Hematopoietic multipotent progenitor cell treated with erythropoietin and hydrocortisone succinate and interleukin-3 and kit ligand, for 15 days (in vitro differentiated cells): ENCODE measurements at regions not wholly inside any gene's neighbourhood (a gene's known extent, or its start where the extent isn't known, plus 50 kb on each side); places are given as distances from the start of the nearest gene placed in this dataset.
A peak's percentile ranks its signal among the peaks of the same experiment; 100 is the strongest.

Source experiments
- DNase-seq: peaks from one replicate; pipeline ENCODE4 v3.0.0-alpha.2; 2015; ENCODE audit warnings: low spot score

GRCh38 chrX:40278340-40279090, 180.8 kb upstream of the BCOR start:
- DNase-seq, result no peak

DNA sequence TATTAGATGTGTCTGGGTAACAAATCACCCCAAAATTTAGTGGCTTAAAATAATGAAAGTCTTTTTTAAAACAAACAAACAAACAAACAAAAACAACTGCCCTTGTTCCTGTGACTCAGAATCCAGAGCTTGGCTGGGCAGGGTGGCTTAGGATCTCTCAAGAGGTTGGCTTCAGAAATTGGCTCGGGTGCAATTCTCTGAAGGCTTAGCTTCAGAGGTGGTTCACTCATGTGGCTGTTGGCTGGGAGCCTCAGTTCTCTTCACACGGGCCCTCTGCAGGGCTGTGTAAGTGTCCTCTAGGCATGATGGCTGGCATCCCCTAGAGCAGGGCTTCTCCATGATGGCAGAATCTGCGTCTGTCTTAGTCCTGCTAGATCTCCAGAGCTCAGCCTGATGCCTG, 179.9 kb upstream of the BCOR start:
- DNase-seq, result no peak

DNA sequence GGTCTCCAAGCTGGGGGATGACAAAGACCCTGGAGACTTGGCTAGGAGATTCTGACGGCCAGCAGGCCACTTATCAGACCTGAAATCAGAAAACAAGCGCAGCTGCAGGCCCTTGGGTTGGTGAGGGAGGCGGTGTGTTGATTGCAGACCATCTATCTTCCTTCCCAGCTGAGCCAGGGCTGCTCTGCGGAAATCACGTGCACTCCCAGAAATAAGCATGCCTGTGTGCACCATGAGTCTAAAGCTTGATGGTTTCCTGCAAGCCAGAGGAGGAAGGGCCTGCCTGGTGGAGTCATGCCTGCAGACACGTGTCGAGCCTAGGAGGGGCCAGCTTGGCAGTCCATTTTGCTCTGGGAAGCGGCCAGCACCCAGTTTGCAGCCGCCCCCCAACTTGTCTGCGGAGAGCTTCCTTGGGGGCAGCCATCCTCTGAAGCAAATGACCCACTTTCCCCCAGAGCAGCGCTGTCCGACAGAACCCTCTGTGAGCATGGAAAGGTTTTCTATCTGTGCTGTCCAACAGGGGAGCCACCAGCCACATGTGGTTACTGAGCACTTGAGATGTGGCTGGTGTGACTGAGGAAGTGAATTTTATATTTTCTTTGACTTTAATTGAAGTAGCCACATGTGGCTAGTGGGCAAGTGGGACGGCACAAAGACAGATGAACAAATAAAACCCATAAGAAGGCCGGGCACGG, 175.7 kb upstream of the BCOR start:
- DNase-seq, result no peak

DNA sequence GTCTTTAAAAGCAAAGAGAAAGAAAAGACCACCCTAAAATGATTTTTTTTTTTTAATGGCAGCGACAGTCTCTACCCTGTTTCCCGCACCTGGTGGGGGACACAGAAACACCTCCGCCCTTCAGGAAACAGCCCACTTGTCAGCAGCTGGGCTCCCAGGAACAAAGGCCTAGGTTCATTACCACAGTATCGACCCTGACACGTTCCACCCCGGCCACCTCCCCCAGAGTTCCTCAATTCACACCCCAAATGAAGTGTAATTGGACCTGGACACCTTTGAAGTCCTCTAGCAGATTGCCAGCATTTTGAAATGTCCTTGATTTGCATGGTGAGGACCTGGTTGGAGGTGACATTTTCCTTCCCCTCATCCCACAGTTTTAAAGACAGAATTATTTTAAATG, 175.0 kb upstream of the BCOR start:
- DNase-seq, result no peak

GRCh38 chrX:40272141-40272540, 174.4 kb upstream of the BCOR start:
- DNase-seq, result no peak

GRCh38 chrX:40268188-40268520, 170.4 kb upstream of the BCOR start:
- no peak for DNase-seq

DNA sequence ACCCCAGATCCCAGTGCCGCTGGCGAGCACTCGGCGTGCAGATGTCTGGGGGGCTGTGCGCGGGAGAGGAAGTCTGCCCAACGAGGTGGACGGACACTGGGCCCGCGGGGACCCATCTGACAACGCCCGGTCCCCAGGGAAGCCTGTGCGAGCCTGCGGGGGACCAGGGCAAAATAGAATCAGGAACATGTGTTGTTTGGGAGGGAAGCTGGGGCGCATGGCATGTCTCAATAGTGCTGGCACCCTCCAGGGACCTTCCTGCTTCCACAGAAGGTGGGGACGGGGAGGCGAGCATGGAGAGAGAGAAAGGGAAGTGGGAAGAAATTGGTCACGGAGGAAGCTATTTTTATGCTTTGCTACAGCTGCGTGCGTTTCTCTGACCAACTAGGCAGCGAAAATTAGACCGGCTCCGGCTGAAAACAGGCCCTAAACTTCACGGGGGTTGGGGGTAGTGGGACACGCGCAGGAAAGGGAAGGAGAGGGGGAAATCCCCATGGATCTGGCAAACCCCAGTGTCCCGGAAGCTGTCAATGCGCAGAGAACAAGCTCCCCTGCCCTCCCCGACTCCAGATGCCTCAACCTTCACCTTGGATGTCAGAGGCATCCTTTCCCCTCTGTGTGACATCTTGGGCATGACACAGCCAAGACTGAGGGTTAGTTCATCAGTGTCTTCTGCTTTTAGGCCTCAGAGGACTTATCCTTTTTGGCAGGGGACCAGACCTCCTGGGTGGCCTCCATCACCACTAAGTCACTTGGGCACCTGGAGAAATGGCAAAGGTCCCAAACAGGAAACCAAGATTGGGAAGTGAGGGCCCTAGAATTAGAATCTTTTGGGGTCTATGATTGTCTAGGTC, 169.8 kb upstream of the BCOR start:
- DNase-seq, result no peak

DNA sequence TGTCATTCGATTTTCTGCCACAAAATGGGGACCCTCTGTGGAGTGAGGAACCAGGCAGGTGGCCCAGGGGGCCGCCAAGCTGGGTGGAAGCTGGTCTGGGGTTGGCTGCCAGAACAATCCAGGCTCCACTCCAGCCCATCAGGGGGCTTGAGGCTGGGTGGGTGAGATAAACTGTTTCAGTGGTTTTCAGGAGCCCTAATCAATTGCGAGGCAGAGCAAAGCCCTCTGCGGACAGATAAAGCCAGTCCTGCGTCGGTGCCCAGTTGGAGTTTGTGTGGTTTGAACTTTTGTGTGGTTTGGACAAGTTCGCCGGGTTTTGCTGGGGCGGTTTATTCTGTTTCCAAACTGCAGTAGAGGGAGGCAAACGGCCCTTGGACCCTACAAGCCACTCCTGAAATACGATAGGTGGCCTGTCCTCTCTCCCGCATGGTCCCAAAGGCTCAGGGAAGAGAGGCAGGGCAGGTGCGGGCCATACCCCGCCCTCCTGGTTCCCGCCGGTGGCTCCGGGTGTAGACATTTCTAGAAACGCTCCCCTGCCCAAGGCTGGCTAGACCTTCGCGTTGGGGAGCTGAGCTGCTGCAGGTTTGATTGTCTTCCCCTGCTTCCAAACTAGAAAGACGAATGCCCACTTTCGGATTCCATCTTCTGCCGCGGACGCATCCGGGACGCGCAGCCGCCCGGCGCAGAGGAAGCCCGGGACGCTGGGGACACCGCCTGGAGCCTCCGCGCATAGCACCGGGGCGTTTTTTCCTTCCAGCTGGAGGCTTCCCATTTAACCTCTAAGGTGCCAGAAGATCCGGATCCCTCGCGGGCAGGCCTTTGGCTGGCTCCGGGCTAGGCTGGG, 169.0 kb upstream of the BCOR start:
- peak; percentile 46 for DNase-seq

DNA sequence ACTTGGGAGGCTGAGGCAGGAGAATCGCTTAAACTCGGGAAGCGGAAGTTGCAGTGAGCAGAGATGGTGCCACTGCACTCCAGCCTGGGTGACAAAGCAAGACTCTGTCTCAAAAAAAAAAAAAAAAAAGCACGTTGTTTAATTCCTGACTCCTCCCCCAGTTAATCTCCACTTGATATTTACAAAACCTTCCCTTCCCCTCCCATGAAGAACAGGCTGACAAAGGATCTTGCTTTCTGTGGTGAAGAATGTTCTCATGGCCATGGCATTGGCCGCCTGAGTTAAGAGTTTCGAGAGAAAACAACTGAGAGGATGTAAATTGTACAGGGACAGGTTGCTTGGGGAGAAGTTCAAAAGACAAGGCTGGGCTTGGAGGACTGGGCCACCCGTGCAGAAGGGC, 168.2 kb upstream of the BCOR start:
- DNase-seq, result no peak

- DNase-seq, result no peak
Observed at GRCh38 chrX:40263014-40263560, 165.3 kb upstream of the BCOR start.

DNA sequence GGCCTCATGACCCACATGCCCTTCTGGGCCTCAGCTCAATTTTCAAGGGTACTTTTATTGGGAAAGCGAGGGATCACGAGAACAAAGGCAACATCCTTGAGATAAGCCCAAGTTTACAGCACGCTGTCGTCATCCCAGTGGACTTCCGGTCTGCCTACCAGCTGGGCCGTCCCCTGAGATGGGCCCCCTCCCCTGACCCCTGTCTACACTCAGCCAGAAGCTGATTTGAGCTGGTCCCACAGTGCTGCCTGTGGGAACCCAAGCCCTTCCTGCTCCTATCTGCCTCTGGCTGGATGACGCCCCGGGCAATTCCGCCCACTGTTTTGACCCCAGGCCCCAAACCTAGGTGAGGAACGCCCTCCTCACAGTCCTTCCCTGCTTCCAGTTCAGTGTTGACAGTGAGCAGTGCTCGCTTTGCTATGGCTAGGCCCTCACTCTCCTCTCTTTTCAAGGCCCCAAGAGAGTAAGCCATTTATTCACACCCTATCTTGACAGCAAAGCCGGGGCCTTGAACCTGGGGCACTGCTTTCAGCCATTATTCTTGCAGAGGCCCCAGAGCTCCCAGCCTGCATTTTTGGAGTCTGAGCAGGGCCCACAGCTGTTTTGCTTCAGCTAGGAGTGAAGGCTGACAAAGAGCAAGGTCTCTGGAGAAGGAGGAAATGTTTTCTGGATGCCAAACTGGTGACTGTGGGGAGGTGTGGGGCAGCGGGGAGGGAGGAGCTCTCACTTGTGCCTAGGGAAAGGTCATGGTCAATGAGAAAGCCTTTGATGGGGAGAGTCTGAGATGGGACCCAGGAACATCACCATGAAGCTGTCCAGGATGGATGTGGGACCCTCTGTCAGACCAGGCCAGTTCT, 164.6 kb upstream of the BCOR start:
- no peak for DNase-seq

GRCh38 chrX:40261833-40262156, 164.0 kb upstream of the BCOR start:
- no peak for DNase-seq

DNA sequence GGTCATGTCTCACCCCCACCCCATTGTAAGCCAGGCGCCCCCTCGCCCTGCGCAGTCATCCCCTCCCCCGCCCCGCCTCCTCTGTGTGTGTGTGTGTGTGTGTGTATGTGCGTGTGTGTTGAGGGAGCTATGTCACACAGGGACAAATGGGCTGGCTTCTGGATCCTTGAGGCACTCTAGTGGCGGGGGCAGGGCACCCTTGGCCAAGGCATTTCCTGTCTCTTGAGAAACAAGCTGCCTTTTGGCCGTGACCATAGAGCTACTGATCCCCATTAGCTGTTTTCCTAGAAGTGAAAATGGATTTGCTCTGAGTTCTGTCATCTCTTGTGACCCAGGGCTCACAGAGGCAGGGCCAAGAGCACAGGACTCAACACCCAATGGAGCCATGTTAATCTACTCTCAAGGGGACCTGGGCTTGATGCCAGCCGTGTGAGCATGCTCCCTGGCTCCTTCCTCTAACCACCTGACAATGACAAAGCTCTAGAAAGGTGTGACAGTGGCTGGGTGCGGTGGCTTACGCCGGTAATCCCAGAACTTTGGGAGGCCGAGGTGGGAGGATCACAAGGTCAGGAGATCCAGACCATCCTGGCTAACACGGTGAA, 162.5 kb upstream of the BCOR start:
- no peak for DNase-seq

DNA sequence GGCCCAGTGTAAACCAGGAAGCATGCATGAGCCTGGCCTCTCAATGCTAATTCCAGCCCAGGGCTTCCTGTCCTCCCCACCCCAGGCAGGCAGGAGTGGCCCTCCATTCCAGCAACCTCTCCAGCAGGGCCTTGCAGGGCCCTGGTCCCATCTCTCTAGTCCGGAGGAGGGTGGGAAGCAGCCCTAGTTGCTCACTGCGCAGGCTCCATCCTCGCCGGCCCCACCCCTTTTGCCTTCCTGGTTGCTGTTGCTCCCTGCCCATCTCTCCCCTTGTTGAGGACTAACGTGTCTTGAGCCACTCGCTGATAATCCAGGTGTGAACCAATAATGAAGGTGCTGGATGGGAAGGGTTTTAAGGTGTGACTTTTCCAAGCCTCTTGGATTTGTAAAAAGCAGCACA, 161.2 kb upstream of the BCOR start:
- DNase-seq, result no peak

- peak; percentile 28 for DNase-seq
Observed at GRCh38 chrX:40253771-40254170, 156.0 kb upstream of the BCOR start.

DNA sequence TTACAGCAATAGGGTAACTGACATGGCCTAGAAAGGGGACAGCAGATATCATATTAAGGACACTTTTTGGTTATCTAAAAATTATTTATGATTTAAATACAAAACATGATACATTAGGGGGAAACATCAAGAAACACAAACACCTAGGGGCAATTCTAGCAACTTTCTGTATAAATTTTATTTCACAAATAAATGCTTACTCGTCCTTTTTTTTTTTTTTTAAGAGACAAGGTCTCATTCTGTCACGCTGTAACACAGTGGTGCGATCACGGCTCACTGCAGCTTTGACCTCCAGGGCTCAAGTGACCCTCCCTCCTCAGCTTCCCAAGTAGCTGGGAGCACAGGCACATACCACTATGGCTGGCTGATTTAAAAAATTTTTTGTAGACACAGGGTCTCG, 151.8 kb upstream of the BCOR start:
- no peak for DNase-seq

- peak; percentile 6 for DNase-seq
Observed at GRCh38 chrX:40248822-40249221, 151.1 kb upstream of the BCOR start.

DNA sequence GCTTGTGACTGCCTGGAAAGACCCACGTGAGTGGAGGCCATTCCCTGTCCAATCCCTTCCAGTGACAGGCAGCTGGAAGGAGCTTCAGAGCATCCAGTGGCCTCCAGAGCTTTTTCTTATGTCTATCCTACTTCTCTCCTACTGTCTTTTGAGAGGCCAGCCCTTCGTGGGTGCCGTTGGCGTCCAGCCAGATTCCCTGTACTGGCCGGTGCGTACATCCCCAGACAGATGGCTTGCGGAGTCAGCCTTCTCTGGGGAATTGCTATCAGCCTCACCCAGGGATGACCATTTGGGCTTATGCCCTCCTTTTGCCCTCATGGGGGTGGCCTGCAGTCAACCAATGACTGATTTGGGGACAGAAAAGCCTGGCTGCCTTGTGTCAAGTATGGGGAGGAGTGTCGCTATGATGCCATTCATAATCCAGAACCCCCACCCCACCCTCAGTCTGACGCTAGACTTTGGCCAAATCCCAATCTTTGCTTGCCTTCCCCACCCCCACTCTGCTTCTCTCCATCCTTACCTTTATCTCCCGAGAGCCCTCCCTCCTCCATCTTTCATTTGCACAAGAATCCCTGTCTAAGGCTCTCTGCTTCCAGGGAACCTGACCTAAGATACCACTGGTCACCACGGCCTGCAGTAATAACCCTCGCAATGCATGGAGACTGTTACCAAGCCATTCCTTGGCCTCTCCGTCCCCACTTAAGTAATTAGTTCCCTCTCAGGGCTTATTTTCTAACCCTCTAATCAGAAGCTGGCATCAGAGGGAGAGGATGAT, 150.3 kb upstream of the BCOR start:
- no peak for DNase-seq

GRCh38 chrX:40247382-40247781, 149.6 kb upstream of the BCOR start:
- DNase-seq, result no peak
